ENCODE measurements at regions not wholly inside any gene's neighbourhood (a gene's known extent, or its start where the extent isn't known, plus 50 kb on each side); places are given as distances from the start of the nearest gene placed in this dataset.
A peak's percentile ranks its signal among the peaks of the same experiment; 100 is the strongest.

- no peak for ATAC-seq
- H3K9me3 Mint-ChIP-seq: peaks cover 3% of the 10 kb centered on the region
- no peak overlapping the region for H3K27ac Mint-ChIP-seq
- H3K27me3 Mint-ChIP-seq: no peaks in the 10 kb centered on the region
- no peaks in the 10 kb centered on the region for H3K36me3 Mint-ChIP-seq
- no peak overlapping the region for H3K4me3 Mint-ChIP-seq
- H3K4me1 Mint-ChIP-seq: no peaks in the 10 kb centered on the region
Measured at GRCh38 chr9:86842573-86842972, 104.7 kb downstream of the GAS1 start.

- Mint-ChIP-seq H3K27ac (no peak overlapping the region), H3K4me1 (no peaks in the 10 kb centered on the region), H3K9me3 (no peaks in the 10 kb centered on the region), H3K27me3 (no peaks in the 10 kb centered on the region), H3K36me3 (no peaks in the 10 kb centered on the region), H3K4me3 (no peak overlapping the region)
- ATAC-seq: no peak
Measured at GRCh38 chr9:86839522-86839921, 107.8 kb downstream of the GAS1 start.

GRCh38 chr9:86838519-86839497 is 108.5 kb downstream of the GAS1 start:
- Mint-ChIP-seq H3K9me3 (no peaks in the 10 kb centered on the region), H3K4me3 (no peak overlapping the region), H3K4me1 (no peaks in the 10 kb centered on the region), H3K27me3 (no peaks in the 10 kb centered on the region), H3K27ac (no peak overlapping the region), H3K36me3 (no peaks in the 10 kb centered on the region)
- no peak for ATAC-seq

DNA sequence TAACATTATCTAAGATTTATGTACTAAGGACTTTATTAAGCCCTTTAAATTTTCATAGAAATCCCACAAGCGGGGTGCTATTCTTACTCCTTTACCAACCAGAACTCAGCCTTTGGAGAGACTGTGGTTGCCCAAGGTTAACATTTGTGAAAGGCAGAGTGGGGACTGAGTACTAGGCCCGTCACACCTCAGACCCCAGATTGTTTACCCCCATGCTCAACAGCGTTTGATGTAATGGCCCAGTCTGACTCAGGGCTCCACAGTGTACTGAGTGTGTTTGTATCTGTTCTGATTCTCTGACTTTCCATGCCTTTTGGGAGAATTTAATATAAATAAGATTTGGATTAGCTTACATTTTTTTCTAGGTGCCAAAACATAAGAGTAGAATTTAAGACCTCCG is 110.0 kb downstream of the GAS1 start:
- Mint-ChIP-seq H3K4me3 (no peak overlapping the region), H3K9me3 (no peaks in the 10 kb centered on the region), H3K36me3 (no peaks in the 10 kb centered on the region), H3K27ac (no peak overlapping the region), H3K4me1 (no peaks in the 10 kb centered on the region), H3K27me3 (no peaks in the 10 kb centered on the region)
- ATAC-seq: peak; percentile 62

DNA sequence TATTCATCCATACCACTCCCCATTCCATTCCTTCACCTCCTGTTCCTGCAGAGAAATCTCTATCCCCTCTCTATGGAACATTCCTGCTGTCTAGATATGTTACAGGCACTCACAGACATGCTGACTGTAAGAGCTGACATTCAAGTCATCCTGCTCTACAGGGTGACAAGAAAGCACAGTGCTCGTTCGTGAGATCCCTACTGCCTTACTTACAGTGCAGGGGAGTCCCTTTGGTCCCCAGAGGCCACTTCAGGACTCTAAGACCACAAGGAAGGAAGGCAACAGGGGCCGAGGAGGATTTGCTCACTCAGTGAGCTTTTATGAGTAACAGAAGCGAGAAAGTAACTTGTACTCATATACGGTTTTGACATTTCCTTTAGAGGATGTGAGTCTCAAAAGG is 110.5 kb downstream of the GAS1 start:
- no peaks in the 10 kb centered on the region for H3K4me1 Mint-ChIP-seq

GRCh38 chr9:86836266-86836665 is 111.0 kb downstream of the GAS1 start:
- H3K36me3 Mint-ChIP-seq: no peaks in the 10 kb centered on the region
- H3K4me1 Mint-ChIP-seq: no peaks in the 10 kb centered on the region
- ATAC-seq: no peak
- no peak overlapping the region for H3K27ac Mint-ChIP-seq
- H3K9me3 Mint-ChIP-seq: no peaks in the 10 kb centered on the region
- no peak overlapping the region for H3K4me3 Mint-ChIP-seq
- H3K27me3 Mint-ChIP-seq: no peaks in the 10 kb centered on the region

More for the DNA sequence above, 110.5 kb downstream of the GAS1 start:
- H3K27ac Mint-ChIP-seq: no peak overlapping the region
- H3K27me3 Mint-ChIP-seq: no peaks in the 10 kb centered on the region
- H3K36me3 Mint-ChIP-seq: no peaks in the 10 kb centered on the region
- no peak overlapping the region for H3K4me3 Mint-ChIP-seq
- peak; percentile 88 for ATAC-seq
- no peaks in the 10 kb centered on the region for H3K9me3 Mint-ChIP-seq

GRCh38 chr9:86830356-86830755 is 117.0 kb downstream of the GAS1 start:
- no peaks in the 10 kb centered on the region for H3K27me3 Mint-ChIP-seq
- H3K36me3 Mint-ChIP-seq: no peaks in the 10 kb centered on the region
- no peak for ATAC-seq
- H3K9me3 Mint-ChIP-seq: peaks cover 5% of the 10 kb centered on the region
- no peak overlapping the region for H3K27ac Mint-ChIP-seq
- H3K4me1 Mint-ChIP-seq: no peaks in the 10 kb centered on the region
- H3K4me3 Mint-ChIP-seq: no peak overlapping the region

DNA sequence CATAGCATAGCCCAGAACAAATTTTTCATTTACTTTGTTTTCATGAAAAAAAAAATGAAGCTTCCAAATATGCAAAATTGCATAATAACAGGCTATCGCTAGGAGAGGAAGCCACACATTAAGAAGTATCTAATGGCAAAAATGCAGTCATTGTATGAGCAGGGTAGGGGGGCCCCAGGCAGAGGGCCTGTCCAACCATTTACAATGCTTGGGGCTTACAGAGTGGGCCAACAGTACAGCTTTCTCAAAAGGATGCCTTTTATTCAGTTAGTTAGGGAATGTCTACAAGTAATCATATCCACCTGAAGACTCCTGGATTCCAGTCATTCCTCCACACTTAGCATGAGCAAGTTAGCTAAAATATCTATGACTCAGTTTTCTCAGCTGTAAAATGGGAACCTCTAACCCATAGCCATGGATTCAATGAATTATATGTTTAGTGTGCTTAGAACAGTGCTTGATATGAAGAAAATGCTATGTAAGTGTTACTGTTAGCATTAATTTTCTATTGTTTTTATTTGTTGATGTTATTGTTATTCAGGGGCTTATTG is 117.7 kb downstream of the GAS1 start:
- no peak for ATAC-seq
- H3K27ac Mint-ChIP-seq: no peak overlapping the region
- no peak overlapping the region for H3K4me3 Mint-ChIP-seq
- no peaks in the 10 kb centered on the region for H3K36me3 Mint-ChIP-seq
- H3K27me3 Mint-ChIP-seq: no peaks in the 10 kb centered on the region
- peaks cover 5% of the 10 kb centered on the region for H3K9me3 Mint-ChIP-seq
- H3K4me1 Mint-ChIP-seq: no peaks in the 10 kb centered on the region

DNA sequence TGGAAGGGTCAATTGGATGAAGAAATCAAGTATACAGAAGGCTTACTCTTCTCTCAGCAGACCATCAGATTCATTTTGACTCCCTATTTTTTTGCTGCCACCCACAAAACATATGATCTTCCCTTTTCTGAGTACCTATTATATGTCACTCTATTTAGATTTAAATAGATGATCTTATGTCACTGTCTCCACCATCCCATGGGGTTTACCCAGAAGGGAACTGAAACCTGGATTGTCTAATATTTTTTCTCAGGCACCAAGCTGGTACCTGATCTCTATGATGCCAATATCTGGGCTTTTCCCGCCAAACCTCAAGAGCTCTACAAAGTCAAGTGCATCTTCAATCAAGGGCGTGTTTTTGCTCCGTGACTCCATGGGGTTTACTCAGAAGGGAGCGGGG is 118.7 kb downstream of the GAS1 start:
- Mint-ChIP-seq H3K9me3 (peaks cover 5% of the 10 kb centered on the region), H3K27ac (no peak overlapping the region), H3K4me3 (no peak overlapping the region), H3K27me3 (no peaks in the 10 kb centered on the region), H3K4me1 (no peaks in the 10 kb centered on the region), H3K36me3 (no peaks in the 10 kb centered on the region)
- peak; percentile 45 for ATAC-seq

- Mint-ChIP-seq H3K36me3 (no peaks in the 10 kb centered on the region), H3K27me3 (no peaks in the 10 kb centered on the region), H3K9me3 (peaks cover 5% of the 10 kb centered on the region), H3K27ac (no peak overlapping the region), H3K4me1 (no peaks in the 10 kb centered on the region), H3K4me3 (no peak overlapping the region)
- no peak for ATAC-seq
Measured at GRCh38 chr9:86827893-86828292, 119.4 kb downstream of the GAS1 start.

DNA sequence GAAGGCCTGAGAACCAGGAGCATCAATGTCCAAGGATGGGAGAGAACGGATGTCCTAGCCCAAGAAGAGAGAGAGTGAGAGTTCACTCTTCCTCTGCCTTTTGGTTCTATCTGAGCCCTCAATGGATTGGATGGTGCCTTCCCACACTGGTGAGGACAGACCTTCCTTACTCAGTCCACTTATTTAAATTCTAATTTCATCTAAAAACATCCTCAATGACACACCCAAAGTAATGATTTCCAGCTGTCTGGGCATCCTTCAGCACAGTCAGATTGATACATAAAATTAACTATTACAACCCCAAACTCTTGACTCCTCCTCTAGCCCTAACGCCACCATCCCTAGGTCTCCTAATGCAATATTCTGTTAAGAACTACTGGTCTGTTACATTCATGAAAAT is 122.0 kb downstream of the GAS1 start:
- no peak for ATAC-seq
- Mint-ChIP-seq H3K9me3 (peaks cover 5% of the 10 kb centered on the region), H3K27me3 (no peaks in the 10 kb centered on the region), H3K4me3 (no peak overlapping the region), H3K4me1 (no peaks in the 10 kb centered on the region), H3K36me3 (no peaks in the 10 kb centered on the region), H3K27ac (no peak overlapping the region)

- H3K36me3 Mint-ChIP-seq: no peaks in the 10 kb centered on the region
- H3K27ac Mint-ChIP-seq: no peak overlapping the region
- no peaks in the 10 kb centered on the region for H3K4me1 Mint-ChIP-seq
- no peaks in the 10 kb centered on the region for H3K27me3 Mint-ChIP-seq
- H3K9me3 Mint-ChIP-seq: peaks cover 5% of the 10 kb centered on the region
- no peak overlapping the region for H3K4me3 Mint-ChIP-seq
- no peak for ATAC-seq
Measured at GRCh38 chr9:86822006-86822801, 125.1 kb downstream of the GAS1 start.

GRCh38 chr9:86821006-86821845 is 126.1 kb downstream of the GAS1 start:
- H3K27me3 Mint-ChIP-seq: no peaks in the 10 kb centered on the region
- no peak for ATAC-seq
- no peak overlapping the region for H3K4me3 Mint-ChIP-seq
- H3K36me3 Mint-ChIP-seq: no peaks in the 10 kb centered on the region
- H3K27ac Mint-ChIP-seq: no peak overlapping the region
- no peaks in the 10 kb centered on the region for H3K4me1 Mint-ChIP-seq
- peaks cover 3% of the 10 kb centered on the region for H3K9me3 Mint-ChIP-seq

DNA sequence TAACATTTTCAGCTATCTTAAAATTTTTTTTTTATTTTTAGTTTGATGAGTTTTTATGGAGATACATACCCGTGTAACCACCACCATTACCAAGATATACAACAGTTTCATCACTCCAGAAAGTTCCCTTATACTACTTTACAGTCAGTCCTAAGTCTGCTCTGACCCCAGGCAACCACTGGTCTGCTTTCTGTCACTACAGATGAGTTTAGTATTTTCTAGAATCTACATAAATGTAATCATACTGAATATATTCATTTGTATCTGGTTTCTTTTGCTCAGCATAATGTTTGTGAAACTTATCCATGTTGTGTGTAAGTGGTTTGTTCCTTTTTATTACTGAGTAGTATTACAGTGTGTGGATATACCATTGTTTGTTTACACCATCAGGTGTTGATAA is 127.8 kb downstream of the GAS1 start:
- Mint-ChIP-seq H3K4me3 (no peak overlapping the region), H3K9me3 (no peaks in the 10 kb centered on the region), H3K36me3 (no peaks in the 10 kb centered on the region), H3K4me1 (no peaks in the 10 kb centered on the region), H3K27ac (no peak overlapping the region), H3K27me3 (no peaks in the 10 kb centered on the region)
- ATAC-seq: no peak

DNA sequence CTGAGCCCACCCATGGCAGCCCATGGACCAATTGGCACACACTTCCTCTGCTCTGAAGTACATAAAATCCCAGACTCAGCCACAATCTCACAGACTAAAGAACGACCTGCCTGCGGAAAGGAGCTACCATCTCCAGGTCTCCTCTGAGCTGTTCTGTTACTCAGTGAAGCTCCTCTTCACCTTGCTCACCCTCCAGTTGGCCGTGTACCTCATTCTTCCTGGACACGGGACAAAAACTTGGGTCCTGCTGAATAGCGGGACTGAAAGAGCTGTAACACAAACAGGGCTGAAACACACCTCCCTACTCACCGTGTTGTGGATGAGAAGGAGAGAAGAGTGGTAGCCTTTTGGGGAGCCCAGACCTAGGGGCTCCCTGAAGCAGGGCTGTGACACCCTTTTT is 128.7 kb downstream of the GAS1 start:
- no peak for ATAC-seq
- no peaks in the 10 kb centered on the region for H3K27me3 Mint-ChIP-seq
- no peaks in the 10 kb centered on the region for H3K9me3 Mint-ChIP-seq
- no peaks in the 10 kb centered on the region for H3K36me3 Mint-ChIP-seq
- no peak overlapping the region for H3K4me3 Mint-ChIP-seq
- no peak overlapping the region for H3K27ac Mint-ChIP-seq
- H3K4me1 Mint-ChIP-seq: no peaks in the 10 kb centered on the region

Data from stimulated activated memory B cell treated with anti-CD40 and anti-IgM and Interleukin-4, amounts not matched to agents 10 μg/mL and 1 μg/mL and 100 μg/mL, for 72 hours (primary cell).